Muscle layer of duodenum (tissue), 2 donors: ENCODE measurements at regions not wholly inside any gene's neighbourhood (a gene's known extent, or its start where the extent isn't known, plus 50 kb on each side); places are given as distances from the start of the nearest gene placed in this dataset.
"Not testable (repeated sequence)": the region's sequence is repeated elsewhere in the genome, so short reads cannot be mapped to it uniquely, and the experiment has no call there.

Experiments
- H3K27ac ChIP-seq: one replicate; pipeline ENCODE4 v1.7.0; 2013; ENCODE audit warnings: mild to moderate bottlenecking, low read length
- H3K27me3 ChIP-seq: one replicate; pipeline ENCODE4 v1.7.0; 2013; ENCODE audit warnings: low read depth, mild to moderate bottlenecking, control low read depth, low read length
- H3K36me3 ChIP-seq, 2 donors: one replicate each; pipeline ENCODE4 v1.7.0; 2013; ENCODE audit warnings: low read length in 2 of 2, control low read depth in 1 of 2, mild to moderate bottlenecking in 1 of 2; ENCODE audit not compliant: insufficient read depth in 2 of 2, control insufficient read depth in 1 of 2
- H3K4me1 ChIP-seq, 2 donors: one replicate each; pipeline ENCODE4 v1.7.0; 2013; ENCODE audit warnings: low read length in 2 of 2, mild to moderate bottlenecking in 2 of 2, control low read depth in 1 of 2, moderate library complexity in 1 of 2; ENCODE audit not compliant: insufficient read depth in 2 of 2, control insufficient read depth in 1 of 2
- H3K4me3 ChIP-seq, 2 donors: one replicate each; pipeline ENCODE4 v1.7.0; 2013; ENCODE audit warnings: low read length in 2 of 2, low read depth in 1 of 2, mild to moderate bottlenecking in 1 of 2
- H3K9me3 ChIP-seq, 2 donors: one replicate each; pipeline ENCODE4 v1.7.0; 2013; ENCODE audit warnings: low read length in 2 of 2, control low read depth in 1 of 2, mild to moderate bottlenecking in 1 of 2; ENCODE audit not compliant: control insufficient read depth in 1 of 2
- donor health status: healthy.

- not testable (repeated sequence) for H3K36me3 ChIP-seq, H3K27me3 ChIP-seq, H3K4me3 ChIP-seq, H3K27ac ChIP-seq, H3K4me1 ChIP-seq, H3K9me3 ChIP-seq
These were observed 1366.5 kb downstream of the LRFN5 start for GRCh38 chr14:42973171-42973570.

GRCh38 chr14:42965512-42965911 lies 1358.8 kb downstream of the LRFN5 start:
- Histone ChIP-seq H3K4me3 (no peak overlapping the region), H3K27ac (no peak overlapping the region), H3K27me3 (no peaks in the 10 kb centered on the region), H3K4me1 (no peaks in the 10 kb centered on the region), H3K36me3 (no peaks in the 10 kb centered on the region), H3K9me3 (no peaks in the 10 kb centered on the region)

DNA sequence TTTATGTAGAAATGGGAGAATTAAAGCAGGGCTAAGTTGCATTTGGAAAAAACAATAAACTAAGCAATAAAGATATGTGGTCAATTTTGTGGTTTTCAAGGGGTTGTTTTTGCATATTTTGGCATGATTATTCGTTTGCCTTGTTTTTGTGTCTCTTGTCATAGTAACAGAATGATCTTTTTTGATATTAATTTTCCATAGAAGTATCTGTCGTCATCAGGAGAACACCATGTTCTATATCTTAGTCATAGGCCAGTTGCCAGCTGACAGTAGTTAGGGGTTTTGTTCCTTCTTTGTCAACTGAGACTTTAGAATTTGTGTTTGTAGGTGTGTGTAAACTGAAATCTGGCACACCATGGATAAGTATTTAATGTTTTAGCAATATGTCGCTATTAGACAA lies 1354.8 kb downstream of the LRFN5 start:
- H3K36me3 ChIP-seq = no peaks in the 10 kb centered on the region
- H3K9me3 ChIP-seq = peaks cover 0 to 2% of the 10 kb centered on the region in 2 donors
- H3K27ac ChIP-seq = no peak overlapping the region
- H3K4me1 ChIP-seq = no peaks in the 10 kb centered on the region
- no peaks in the 10 kb centered on the region for H3K27me3 ChIP-seq
- H3K4me3 ChIP-seq = no peak overlapping the region

GRCh38 chr14:42950363-42950762 lies 1343.7 kb downstream of the LRFN5 start:
- no peak overlapping the region for H3K4me3 ChIP-seq
- no peak overlapping the region for H3K27ac ChIP-seq
- H3K4me1 ChIP-seq = no peaks in the 10 kb centered on the region
- no peaks in the 10 kb centered on the region for H3K27me3 ChIP-seq
- H3K36me3 ChIP-seq = no peaks in the 10 kb centered on the region
- peaks cover 3 to 5% of the 10 kb centered on the region in 2 donors for H3K9me3 ChIP-seq

DNA sequence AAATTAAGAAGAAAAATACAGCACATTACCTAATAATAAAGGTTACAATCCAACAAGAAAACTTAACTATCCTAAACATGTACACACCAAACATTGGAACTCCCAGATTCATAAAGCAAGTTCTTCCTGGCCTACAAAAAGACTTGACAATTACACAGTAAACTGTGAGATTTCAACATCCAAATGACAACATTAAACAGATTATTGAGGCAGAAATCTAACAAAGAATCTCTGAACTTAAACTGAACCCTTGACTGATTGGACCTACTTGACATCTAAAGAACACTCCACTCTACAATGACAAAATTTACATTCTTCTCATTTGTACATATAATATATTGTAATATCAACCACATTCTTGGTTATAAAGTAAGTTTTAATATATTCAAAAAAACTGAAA lies 1341.3 kb downstream of the LRFN5 start:
- no peak overlapping the region for H3K27ac ChIP-seq
- no peaks in the 10 kb centered on the region for H3K4me1 ChIP-seq
- H3K4me3 ChIP-seq = no peak overlapping the region
- no peaks in the 10 kb centered on the region for H3K36me3 ChIP-seq
- H3K9me3 ChIP-seq = peaks cover 3 to 5% of the 10 kb centered on the region in 2 donors
- no peaks in the 10 kb centered on the region for H3K27me3 ChIP-seq

GRCh38 chr14:42944284-42944683 lies 1337.6 kb downstream of the LRFN5 start:
- Histone ChIP-seq H3K27ac (no peak overlapping the region), H3K4me3 (no peak overlapping the region), H3K27me3 (no peaks in the 10 kb centered on the region), H3K4me1 (no peaks in the 10 kb centered on the region), H3K9me3 (peaks cover 0 to 3% of the 10 kb centered on the region in 2 donors), H3K36me3 (no peaks in the 10 kb centered on the region)

DNA sequence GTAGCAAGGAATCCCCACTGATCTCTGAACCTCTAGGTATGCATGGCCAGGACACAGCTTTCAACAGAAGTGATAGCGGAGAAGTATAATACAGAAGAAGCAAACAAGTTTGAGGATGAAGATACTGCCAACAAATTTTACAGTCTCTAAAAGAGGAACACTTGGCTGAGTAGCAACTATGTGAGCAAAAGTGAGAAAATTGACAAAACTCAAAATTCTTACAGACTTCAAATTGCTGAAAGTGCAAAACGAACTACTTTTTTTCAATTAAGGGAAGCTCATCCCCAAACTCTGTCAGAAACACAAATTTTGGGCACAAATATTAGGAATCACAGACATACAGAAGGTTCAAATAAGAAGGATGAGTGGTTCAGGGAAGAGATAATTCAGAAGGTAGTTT lies 1324.6 kb downstream of the LRFN5 start:
- Histone ChIP-seq H3K4me3 (no peak overlapping the region), H3K36me3 (no peaks in the 10 kb centered on the region), H3K4me1 (no peaks in the 10 kb centered on the region), H3K9me3 (no peaks in the 10 kb centered on the region), H3K27ac (no peak overlapping the region), H3K27me3 (no peaks in the 10 kb centered on the region)

GRCh38 chr14:42929806-42930480 lies 1323.3 kb downstream of the LRFN5 start:
- no peak overlapping the region for H3K27ac ChIP-seq

DNA sequence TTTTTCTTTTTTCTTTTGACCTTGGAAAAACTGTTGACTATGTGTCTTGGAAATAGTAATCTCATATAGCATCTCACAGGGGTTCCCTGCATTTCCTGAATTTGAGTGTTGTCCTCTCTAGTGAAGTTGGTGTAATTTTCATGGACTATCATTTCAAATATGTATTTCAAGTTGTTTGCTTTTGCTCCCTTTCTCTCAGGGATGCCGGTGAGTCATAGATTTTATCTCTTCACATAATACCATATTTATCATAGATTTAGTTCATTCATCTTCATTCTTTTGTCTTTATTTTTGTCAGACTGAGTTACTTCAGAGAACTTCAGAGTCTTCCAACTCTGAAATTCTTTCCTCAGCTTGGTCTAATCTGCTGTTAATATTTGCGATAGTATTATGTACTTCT lies 1320.6 kb downstream of the LRFN5 start:
- H3K36me3 ChIP-seq = no peaks in the 10 kb centered on the region
- no peaks in the 10 kb centered on the region for H3K4me1 ChIP-seq
- H3K9me3 ChIP-seq = peaks cover 0 to 5% of the 10 kb centered on the region in 2 donors
- H3K27me3 ChIP-seq = no peaks in the 10 kb centered on the region
- H3K4me3 ChIP-seq = no peak overlapping the region
- no peak overlapping the region for H3K27ac ChIP-seq

More at GRCh38 chr14:42929806-42930480, 1323.3 kb downstream of the LRFN5 start:
- H3K27me3 ChIP-seq = no peaks in the 10 kb centered on the region
- no peak overlapping the region for H3K4me3 ChIP-seq
- H3K4me1 ChIP-seq = no peaks in the 10 kb centered on the region
- H3K9me3 ChIP-seq = no peaks in the 10 kb centered on the region
- no peaks in the 10 kb centered on the region for H3K36me3 ChIP-seq

DNA sequence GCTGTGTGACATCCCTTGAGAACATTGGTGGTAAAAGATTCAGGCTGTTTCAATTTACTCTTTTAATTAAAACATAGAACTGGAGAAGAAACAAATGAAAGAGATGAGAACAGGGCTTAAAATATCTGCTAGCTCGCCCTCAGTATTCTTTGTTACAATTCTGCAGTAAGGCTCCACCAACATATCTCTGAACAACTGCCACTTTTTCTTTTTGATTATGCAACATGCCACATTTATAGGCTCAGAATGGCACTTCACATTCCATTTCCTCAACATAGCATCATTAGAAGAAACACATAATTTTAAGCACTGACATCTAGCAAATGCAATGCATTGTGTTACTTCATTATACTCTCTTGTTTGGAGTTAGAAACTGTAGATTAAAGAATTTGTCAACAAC lies 1315.2 kb downstream of the LRFN5 start:
- Histone ChIP-seq H3K36me3 (no peaks in the 10 kb centered on the region), H3K27me3 (no peaks in the 10 kb centered on the region), H3K27ac (no peak overlapping the region), H3K4me3 (no peak overlapping the region), H3K4me1 (no peaks in the 10 kb centered on the region), H3K9me3 (peaks cover 0 to 5% of the 10 kb centered on the region in 2 donors)

DNA sequence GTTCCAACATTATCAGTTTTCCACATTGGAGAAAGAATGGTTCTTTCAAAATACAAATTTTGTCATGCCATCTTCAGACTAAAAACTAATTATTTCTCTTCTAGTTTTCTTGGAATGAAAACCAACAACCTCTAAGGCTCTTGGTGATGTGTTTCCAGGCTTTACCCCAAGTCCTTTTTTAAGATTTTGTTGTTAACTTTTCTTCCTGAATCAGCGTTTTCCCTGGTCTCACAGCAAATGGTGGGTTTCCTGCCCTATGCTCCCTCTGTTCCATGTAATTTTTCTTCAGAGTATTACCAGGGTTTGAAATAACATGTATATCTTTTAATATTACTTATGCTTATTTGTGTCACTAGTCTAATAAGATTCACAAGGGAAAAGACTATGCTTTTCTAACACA lies 1311.9 kb downstream of the LRFN5 start:
- Histone ChIP-seq H3K27me3 (no peaks in the 10 kb centered on the region), H3K9me3 (peaks cover 0 to 5% of the 10 kb centered on the region in 2 donors), H3K36me3 (no peaks in the 10 kb centered on the region), H3K4me1 (no peaks in the 10 kb centered on the region), H3K4me3 (no peak overlapping the region), H3K27ac (no peak overlapping the region)

DNA sequence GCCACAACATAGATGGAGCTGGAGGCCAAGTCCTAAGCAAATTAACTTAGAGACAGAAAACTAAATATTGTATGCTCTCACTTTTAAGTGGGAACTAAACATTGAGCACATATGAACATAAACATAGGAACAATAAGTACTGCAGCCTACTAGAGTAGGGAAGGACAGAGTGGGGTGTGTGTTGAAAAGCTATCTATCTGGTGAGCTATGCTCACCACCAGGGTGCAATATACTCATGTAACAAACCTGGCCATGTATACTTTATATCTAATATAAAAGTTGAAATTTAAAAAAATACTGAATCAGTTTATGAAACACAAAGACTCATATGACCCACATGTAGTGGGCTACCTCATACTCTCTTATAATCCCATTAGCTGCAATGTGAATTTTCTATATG lies 1305.0 kb downstream of the LRFN5 start:
- Histone ChIP-seq H3K4me1 (no peaks in the 10 kb centered on the region), H3K27me3 (no peaks in the 10 kb centered on the region), H3K4me3 (no peak overlapping the region), H3K36me3 (no peaks in the 10 kb centered on the region), H3K27ac (no peak overlapping the region), H3K9me3 (no peaks in the 10 kb centered on the region)
